NCI-H2171 (cell line): ENCODE measurements at regions not wholly inside any gene's neighbourhood (a gene's known extent, or its start where the extent isn't known, plus 50 kb on each side); places are given as distances from the start of the nearest gene placed in this dataset.
A peak's percentile ranks its signal among the peaks of the same experiment; 100 is the strongest.
"Not testable (repeated sequence)": the region's sequence is repeated elsewhere in the genome, so short reads cannot be mapped to it uniquely, and the experiment has no call there.

Source experiments
- DNase-seq: peaks from one replicate; lab custom pipeline; 2025; lab: John Stamatoyannopoulos, UW

DNA sequence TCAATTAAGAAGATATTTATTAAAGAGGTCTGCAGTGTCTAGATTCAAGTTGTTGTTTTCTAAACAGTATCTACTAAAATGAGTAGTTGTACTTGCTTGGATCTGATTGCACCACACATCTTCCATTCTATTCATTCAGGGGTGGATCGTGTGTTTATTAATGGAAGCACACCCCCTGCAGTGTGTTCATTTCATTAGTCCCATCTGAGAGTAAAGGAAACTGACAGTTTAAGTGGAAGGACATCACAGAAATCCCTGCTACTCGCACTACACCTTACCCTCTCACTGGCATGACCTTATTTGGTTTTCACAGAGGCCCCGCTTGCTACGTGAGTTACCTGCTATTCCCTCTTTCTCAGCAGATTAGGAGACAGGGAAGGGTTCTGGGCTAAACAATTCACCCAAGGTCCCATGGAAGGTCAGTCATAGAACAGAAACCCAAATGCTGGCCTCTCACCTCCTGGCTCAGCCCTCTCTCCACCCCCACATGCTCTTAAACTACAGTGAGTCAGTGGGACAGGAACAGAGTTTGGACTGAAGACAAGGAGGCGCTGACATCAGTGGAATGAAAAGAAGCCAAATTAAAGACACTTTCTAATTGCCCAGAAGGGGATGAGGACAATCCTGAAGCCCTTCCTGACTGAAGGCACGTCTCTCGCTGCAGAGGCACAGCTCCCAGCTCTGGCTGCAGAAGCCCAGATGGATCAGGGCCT is 369.2 kb upstream of the NRP1 start:
- no peak for DNase-seq

DNA sequence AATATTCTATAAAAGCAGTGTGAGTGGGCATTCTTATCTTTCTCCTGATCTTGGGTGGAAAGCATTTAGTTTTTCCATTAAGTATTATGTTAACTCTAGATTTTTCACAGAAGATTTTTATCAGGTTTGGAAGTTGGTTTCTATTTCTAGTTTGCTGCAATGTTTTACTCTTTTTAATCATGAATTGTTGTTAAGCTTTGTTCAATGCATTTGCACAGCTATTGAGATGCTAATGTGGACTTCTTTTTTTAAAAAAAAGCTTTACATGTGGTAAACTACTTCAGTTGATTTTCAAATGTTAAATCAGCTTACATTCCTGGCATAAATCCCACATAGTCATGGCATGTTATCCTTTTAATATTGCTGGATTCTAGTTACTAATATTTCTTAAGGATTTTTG is 363.6 kb upstream of the NRP1 start:
- no peak for DNase-seq

DNA sequence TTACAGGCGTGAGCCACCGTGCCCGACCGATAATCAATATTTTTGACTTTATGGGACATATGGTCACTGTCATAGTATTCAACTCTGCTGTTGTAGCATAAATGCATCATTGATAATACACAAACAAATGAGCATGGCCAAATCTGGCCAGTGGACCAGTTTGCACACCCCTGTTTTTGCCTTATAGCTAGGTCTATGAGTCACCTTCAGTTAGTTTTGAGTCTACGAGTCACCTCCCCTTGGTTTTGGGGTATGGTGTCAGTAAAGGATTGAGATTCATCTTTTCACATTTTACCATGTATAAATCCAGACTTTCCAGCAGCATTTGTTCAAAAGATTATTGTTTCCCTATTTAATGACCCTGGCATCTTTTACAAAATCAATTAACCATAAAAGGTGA is 362.5 kb upstream of the NRP1 start:
- DNase-seq = no peak

DNA sequence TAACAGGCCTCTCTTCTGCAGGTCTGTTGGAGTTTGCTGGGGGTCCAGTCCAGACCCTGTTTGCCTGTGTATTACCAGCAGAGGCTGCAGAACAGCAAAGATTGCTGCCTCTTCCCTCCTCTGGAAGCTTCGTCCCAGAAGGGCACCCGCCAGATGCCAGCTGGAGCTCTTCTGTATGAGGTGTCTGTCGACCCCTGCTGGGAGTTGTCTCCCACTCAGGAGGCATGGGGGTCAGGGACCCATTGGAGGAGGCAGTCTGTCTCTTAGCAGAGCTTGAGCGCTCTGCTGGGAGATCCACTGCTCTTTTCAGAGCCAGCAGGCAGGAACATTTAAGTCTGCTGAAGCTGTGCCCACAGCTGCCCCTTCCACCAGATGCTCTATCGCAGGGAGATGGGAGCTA is 361.1 kb upstream of the NRP1 start:
- DNase-seq = no peak

DNA sequence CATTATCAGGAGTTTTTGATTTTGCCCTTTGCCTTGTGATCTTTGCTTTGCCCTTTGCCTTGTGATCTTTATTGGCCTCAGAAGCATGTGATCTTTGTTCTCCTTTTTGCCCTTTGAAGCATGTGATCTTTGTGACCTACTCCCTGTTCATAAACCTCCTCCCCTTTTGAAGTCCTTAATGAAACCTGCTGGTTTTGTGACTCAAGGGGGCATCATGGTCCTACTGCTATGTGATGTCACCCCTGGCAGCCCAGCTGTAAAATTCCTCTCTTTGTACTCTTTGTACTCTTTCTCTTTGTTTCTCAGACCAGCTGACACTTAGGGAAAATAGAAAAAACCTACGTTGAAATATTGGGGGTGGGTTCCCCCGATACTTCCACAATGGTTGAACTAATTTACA is 356.1 kb upstream of the NRP1 start:
- not testable (repeated sequence) for DNase-seq

DNA sequence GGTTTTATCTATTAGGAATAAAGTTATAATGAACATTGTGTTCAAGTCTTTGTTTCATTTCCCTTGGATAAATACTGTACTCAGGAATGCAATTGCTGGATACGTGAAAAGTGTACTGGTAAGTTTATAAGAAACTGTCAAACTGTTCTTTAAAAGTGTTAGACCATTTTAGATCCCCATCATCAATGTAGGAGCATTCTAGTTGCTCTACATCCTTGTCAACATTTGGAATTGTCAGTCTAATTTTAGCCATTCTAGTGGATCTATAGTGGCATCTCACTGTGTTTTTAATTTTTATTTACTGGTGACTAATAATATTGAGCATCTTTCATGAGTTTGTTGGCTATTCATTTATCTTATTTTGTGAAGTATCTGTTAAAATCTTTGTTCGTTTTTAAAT is 354.0 kb upstream of the NRP1 start:
- no peak for DNase-seq

DNA sequence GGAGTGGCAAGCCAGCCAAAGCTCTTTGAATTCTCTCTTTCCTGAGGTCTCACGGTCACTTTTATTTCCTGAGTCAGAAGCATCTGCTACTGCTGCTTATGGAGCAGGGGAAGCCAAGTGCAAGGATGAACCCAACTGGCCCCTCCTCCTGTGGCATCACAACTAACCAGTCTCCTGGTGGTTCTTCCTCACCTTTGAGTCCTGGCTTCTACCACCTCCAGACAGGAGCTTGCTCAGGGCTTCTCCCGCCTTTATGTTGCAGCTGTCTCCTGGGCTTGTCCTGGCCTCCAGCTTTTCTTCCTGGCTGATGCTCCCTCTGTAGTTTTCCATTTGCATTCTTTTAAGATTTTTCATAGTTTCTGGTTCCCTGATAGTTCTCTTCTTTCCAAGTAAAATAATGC is 349.7 kb upstream of the NRP1 start:
- no peak for DNase-seq

DNA sequence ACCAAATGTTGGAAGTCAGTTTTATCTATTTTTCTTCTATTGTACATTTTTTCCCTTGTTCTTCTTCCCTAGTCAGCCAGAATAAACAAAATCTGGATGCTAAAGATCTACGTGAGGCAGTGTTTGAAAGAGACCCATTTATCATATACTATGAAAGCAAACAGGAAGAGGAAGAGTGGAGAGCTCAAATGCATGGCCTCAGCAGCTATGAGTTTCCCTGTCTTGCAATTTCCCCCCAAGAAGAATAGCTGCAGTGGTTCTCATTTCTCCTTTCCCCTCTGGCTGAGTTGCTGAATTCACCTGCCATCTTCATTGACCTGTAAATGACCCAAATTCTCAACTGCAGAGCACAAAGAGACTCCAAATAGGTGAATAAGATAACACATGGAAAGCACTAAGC is 347.1 kb upstream of the NRP1 start:
- DNase-seq = no peak

DNA sequence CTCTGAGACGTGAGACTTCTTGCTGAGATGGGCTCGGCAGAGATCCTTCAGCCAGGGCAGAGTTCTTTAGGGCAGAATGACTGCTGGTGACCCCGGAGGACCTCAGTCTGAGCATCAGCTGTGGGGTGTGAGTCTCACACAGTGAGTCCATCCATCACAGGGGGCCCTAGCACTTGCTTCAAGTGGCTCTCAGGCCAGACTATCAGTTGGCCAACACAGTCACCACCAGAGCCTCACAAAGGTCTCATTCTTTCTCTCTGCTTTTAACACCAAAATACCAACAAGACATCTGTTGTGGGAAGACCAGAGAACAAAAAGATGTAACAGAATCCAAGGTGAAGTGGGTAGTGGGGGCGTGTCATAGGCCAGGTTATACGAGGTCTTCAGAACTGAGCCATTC is 345.6 kb upstream of the NRP1 start:
- DNase-seq = no peak

DNA sequence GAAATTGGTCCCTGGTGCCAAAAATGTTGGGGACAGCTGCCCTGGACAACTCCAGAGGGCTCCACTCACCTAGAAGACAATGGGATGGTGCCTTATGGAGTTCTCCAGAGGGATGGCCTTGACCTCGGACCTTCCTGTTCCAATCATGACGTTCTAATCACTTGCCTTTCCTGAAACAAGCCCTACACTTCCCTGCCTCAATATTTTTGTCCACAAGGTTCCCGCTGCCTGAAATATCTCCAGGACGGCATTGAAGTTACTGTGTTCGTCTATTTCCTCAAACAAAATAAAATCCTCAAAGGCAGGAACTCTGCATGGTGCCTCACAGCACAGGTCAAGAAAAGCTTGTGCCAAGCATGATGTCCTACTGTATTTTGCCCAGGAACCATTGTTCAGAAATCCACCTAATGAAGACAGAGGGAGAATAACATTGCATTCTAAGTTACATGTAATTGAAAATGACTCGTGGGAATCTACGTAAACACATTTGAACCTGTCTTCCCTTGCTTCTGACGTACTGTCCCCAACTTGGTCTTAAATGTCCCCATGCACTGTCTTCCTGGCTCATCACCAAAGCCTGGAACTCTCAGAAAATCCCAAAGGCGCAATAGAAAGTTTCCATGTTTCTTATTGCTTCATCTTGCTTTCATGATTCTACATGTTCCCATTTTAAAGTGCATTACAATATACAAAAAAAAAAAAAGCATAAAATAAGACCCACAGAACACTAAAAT is 342.3 kb upstream of the NRP1 start:
- no peak for DNase-seq

DNA sequence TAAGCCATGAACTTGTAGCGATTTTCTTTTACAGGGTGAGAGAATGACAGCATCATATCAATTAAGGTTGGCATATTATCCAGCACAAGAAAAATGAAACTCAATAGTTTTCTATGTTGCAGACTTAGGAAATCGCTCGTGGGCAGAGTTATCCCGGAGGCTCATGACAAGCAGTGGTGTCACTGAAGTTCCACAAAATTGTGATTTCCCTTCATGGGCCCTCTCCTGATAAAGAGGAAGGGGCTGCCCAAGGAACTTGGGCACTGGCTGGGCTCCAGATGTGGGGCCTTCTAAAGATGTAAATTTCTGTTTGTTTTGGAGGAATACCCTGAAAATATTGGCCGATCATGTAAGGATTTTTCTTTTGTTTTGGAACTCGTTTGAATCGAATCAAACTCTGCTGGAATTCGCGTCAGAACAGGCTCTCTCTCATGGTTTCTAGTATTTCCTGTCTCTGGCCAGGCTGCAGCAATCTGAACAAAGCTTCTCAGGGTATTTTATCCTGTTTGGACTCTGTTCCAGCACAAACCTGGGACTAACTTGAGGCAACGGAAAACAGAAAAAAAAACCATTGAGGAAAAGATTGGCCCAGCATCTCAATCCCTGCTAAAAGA is 340.6 kb upstream of the NRP1 start:
- DNase-seq = no peak

DNA sequence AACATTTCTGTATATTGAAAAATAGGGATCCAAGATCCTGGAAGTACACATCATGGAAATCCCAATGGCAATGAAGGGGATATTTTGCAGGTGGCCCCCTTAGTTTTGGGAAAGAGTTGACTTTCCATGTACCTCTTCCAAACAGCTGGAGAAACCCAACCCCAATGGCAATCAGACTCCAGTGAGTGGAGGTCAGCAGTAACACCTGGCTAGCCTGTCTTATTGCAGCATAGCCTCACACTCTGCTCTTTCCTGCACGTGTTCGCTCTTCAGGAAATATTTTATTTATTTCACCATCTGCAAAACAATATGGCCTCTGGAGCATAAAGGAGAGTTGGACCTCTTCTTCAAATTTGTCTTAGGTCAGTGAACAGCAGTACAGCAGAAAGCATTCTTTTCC is 340.0 kb upstream of the NRP1 start:
- DNase-seq = no peak

DNA sequence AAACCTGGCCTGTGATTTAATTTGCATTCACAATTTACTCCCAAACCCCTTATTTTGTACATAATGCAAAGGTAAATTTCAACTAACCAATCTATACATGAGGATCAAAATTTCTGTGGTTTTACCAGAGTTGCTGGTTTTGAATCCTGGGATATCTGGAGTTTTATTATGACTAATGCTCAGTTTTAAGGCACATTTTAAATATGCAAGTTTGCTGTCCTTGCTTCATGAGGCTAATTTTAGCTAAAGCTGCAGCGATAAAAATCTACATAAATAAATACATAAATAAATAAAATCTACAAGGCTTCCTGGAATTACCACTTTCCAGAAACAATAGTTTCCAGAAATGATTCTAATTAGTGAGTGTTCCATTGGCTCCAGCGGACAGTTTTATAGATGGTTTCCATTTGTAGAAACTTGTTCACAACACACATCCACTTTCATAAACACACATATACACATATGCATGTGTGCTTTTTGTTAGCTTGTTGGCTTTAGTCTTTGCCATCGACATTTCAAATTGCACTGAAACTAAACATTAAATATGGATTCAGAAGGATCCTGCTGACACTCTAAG is 339.5 kb upstream of the NRP1 start:
- no peak for DNase-seq

DNA sequence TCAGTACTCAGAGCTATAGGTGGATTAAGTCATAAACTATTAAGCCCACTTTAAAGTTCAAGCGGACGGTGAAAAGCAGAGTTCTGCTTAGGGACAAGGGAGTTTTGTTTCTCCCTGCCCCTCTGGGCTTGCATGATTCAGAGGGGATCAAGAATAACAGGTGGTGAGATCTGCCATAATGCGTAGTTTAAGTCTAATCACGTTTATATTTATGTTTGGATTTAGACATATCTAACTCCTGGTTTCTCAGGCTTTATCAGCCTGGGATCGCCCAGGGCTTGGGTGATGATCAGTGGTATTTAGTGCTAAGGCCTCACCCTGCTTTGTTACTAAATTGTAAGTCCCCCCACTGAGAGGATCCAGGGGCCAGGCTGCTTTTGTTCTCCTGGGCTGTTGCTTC is 335.4 kb upstream of the NRP1 start:
- no peak for DNase-seq

DNA sequence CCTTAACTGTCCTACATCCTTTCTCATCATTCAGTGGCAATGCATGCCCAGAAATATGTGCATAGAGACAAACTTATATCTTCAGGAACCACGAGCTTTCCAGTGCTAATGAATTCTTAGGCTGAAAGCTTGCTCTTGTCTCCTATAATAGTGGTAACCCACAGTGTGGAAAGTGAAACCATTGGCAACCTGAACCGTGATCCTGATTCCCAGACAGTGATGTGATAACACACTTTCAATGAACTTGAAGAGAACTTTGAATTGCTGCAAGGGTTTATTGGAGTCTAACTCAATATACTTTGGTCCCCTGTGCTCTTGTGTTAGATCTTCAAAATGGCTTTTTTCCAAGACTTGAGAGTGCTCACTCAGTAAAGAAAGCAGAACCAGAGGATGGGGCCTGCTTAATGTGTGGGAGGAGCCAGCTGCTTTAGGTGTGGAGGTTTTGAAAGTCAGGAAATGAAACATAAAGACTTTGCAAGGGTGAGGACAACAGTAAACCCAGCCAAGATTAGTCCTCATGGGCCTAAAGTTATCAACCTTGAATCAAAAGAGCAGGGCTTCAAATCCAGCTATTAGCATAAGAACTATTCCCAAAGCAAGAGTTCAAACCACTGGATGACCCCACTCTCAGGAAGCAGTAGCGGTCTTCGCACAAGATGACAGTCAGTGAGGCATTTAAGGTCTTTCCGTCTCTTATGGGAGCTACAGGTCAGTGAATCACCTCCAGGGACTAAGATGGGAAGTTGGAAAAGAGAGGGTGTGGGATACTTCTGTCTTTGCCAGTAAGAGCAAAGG is 332.4 kb upstream of the NRP1 start:
- DNase-seq = no peak

DNA sequence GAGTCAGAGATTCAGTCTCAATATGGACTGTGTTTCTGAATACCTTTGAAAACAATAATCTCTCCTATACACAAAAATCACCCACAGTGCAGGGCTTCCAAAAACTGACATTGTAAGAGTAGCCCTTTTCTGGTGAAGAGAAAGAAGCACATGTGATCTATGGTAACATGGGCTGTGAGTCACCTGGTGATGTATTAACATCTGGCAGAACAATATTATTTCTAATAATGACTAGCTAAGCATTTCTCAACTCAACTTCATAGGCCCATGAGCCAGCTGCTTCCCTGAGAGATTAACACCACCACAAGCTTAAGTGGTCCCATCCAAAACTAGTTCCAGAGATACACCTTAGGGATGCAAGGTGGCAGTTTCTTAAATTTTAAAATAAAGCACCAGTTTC is 331.0 kb upstream of the NRP1 start:
- no peak for DNase-seq

DNA sequence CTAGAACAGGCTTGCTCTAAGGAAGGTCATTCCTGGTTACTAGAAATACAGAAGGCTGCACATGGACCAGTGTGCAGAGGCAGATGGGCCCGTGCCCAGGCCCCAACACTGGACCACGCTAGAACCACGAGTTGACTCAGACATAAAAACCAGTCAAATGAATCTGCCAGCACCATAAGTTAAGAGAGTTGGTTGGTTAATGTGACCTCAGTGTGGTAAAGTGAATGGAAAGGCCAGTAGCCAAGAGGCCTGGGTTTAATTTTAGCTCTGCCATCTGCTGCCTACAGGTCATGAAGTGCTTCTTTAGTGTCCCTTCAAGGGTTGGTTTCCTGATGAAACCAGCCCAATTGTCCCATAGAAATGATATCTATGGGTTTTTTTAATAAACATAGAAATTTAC is 329.6 kb upstream of the NRP1 start:
- DNase-seq = no peak

DNA sequence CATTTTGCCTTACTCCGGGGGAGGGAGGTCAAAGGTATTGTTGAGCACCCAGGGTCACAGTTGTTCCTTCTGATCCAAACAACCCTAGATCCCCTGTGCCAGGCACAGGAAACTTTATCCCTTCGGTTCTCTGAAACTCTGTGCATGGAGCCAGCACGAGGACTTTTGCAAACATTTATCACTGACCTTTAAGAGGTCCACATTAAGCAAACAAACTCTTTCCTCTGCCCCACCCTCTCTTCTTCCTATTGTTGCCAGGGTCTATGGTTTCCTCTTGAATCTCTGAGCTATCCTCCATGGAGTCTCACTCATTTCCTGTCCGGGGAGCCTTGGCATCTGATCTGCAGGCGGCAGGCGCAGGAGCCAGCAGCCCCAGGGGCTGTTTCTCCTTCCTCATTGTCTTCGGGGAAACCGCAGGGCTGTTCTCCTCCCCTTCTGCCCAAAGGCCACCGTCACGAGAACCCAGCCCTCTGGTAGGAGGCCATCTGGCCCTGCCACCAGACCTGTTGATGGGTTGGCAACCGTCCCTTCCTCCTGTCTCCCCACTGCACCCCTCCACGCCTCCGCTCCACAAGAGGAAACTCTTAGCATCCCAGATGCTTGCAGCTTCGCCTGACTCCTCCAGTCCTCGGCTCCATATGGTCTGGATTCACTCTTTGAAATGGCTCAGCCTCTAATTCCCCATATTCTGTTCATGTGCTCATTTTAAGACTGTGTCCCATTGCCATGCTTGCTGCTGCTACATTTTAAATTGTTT is 327.3 kb upstream of the NRP1 start:
- DNase-seq = peak; percentile 77

DNA sequence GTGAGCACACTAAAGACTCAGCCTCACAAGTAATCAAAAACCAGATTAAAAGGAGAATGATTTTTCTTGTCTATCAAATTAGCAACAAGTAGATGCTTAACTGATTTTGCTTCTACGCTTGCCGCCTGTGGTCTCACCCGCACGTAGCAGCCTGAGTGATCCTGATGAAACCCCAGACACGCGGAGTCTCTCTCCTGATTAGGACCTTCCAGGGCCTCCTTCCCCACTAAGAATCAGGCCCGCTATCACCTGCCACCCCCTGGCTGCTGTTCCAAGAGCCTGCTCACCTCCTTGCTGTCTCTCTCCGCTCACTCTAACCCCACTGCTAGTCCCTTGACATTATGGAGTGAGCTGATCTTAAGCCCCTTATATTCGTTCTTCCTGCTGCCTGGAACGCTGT is 325.9 kb upstream of the NRP1 start:
- no peak for DNase-seq

DNA sequence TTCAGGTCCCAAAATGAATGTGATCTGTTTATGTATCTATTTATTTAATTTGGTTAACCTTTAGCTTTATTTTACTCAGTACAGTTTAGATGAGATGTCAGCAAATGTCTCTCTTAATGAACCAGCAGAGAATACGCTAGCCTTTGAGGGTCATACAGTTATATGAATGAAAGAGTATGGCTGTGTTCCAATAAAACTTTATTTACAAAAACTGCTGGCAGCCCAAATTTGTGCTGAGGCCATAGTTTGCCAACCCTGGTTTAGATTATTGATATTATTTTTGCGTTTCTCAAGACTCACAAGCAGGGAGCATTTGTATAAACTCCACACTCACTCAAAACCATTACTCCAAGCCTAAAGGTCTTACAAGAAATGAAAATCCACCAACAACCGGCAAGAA is 323.4 kb upstream of the NRP1 start:
- DNase-seq = no peak

DNA sequence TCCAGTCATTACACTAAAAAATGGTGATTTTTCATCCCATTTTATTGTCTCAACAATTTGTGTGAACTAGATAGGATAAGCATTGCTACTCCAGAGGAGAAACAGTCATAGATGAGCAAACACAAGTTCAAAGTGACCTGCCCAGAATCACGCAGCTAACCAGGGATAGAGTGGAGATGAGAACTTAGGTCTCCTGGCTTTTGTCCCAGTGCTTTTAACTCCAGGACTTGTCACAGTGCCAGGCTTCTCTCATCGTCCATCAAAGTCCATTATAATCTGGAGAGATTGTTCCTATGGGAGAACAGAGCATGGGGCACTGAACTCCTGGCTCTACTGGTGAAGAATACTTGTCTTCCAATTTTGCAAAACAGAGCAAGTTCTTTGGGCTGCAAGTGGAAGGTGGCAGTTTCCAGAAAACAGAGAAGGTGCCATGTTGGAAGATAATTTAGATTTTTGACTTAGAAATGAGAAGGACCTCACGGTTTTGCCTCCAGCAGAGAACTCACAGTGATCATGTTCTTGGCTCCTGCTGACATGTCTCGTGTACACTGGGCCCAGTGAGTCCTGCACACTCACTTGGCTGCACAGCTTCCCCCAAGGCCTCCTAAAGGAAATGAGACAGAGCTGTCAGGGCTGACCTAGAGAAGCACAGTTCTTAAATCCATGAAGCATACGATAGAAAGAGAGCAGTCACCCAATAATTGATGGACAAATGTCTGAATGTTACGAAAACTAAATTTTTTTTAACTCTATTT is 322.9 kb upstream of the NRP1 start:
- DNase-seq = no peak
